IMR-90 (cell line): ENCODE measurements at regions not wholly inside any gene's neighbourhood (a gene's known extent, or its start where the extent isn't known, plus 50 kb on each side); places are given as distances from the start of the nearest gene placed in this dataset.

ENCODE experiments used
- ATAC-seq: fragments of 200-7000 bp; cut with Tn5 transposase; 2 replicates; pipeline ENCODE4 v1.9.1; 2020; ENCODE audit warnings: low read depth, mild to moderate bottlenecking, moderate library complexity
- BruUV-seq: library from RNA; stranded (reverse); fragments of 400-500 nt; replicated peaks from 2 replicates; lab custom pipeline; 2021; lab: Mats Ljungman, UMichigan
- CTCF ChIA-PET: fragments of 300-600 bp; formaldehyde crosslinking; extraction: SDS; loops from one replicate; lab custom pipeline; 2021; ENCODE audit warnings: antibody characterized with exemption; lab: Yijun Ruan, JAX
- POLR2A ChIA-PET: fragments of 300-600 bp; sonication (Branson Sonifier 250); formaldehyde crosslinking; loops from one replicate; lab custom pipeline; 2022; ENCODE audit warnings: antibody characterized with exemption; ENCODE audit not compliant: unreplicated experiment; lab: Charles Lee
- DNase-seq: peaks from one replicate; pipeline ENCODE4 v3.0.0; 2013
- H2AFZ ChIP-seq: replicated peaks from 2 replicates; pipeline ENCODE3; 2013; ENCODE audit warnings: low read length, mild to moderate bottlenecking; ENCODE audit not compliant: poor library complexity
- H2AK5ac ChIP-seq: 2 replicates; pipeline ENCODE4 v1.6.1; 2013; ENCODE audit warnings: low read depth, low read length, inconsistent platforms
- H2AK9ac ChIP-seq: replicated peaks from 2 replicates; pipeline ENCODE3; 2013; ENCODE audit warnings: mild to moderate bottlenecking, low read depth, low read length, moderate library complexity; ENCODE audit not compliant: poor library complexity
- H2BK120ac ChIP-seq: 2 replicates; pipeline ENCODE4 v1.6.1; 2013; ENCODE audit warnings: low read depth, low read length, inconsistent platforms
- H2BK15ac ChIP-seq: 3 replicates; pipeline ENCODE4 v1.6.1; 2013; ENCODE audit warnings: low read depth, low read length, inconsistent platforms
- H2BK20ac ChIP-seq: 2 replicates; pipeline ENCODE4 v1.6.1; 2013; ENCODE audit warnings: low read depth, mild to moderate bottlenecking, inconsistent platforms, low read length, moderate library complexity
- H2BK5ac ChIP-seq: 2 replicates; pipeline ENCODE4 v1.6.1; 2013; ENCODE audit warnings: mild to moderate bottlenecking, low read depth, low read length, inconsistent platforms; ENCODE audit not compliant: poor library complexity, severe bottlenecking
- H3K14ac ChIP-seq: replicated peaks from 2 replicates; pipeline ENCODE4 v1.6.1; 2013; ENCODE audit warnings: low read depth, low read length, inconsistent platforms
- H3K18ac ChIP-seq: 2 replicates; pipeline ENCODE4 v1.6.1; 2013; ENCODE audit warnings: low read depth, low read length, control low read depth
- H3K23ac ChIP-seq: 2 replicates; pipeline ENCODE4 v1.6.1; 2013; ENCODE audit warnings: low read depth, low read length, inconsistent platforms
- H3K27ac ChIP-seq: 2 replicates; pipeline ENCODE4 v1.5.1; 2013; ENCODE audit warnings: mild to moderate bottlenecking, control low read depth, low read length; ENCODE audit not compliant: insufficient read depth
- H3K27me3 ChIP-seq: 2 replicates; pipeline ENCODE4 v1.6.1; 2013; ENCODE audit warnings: low read length; ENCODE audit not compliant: control insufficient read depth, insufficient read depth
- H3K36me3 ChIP-seq: 2 replicates; pipeline ENCODE4 v1.6.1; 2013; ENCODE audit warnings: low read length, mixed read lengths; ENCODE audit not compliant: control insufficient read depth, insufficient read depth
- H3K4ac ChIP-seq: 2 replicates; pipeline ENCODE4 v1.6.1; 2013; ENCODE audit warnings: low read depth, low read length, inconsistent platforms
- H3K4me1 ChIP-seq: 2 replicates; pipeline ENCODE4 v1.6.1; 2013; ENCODE audit warnings: low read length, mixed read lengths; ENCODE audit not compliant: control insufficient read depth, insufficient read depth
- H3K4me2 ChIP-seq: 2 replicates; pipeline ENCODE4 v1.6.1; 2013; ENCODE audit warnings: low read depth, mild to moderate bottlenecking, control low read depth, low read length, moderate library complexity
- H3K4me3 ChIP-seq: 2 replicates; pipeline ENCODE4 v1.5.1; 2013; ENCODE audit warnings: low read depth, mild to moderate bottlenecking, control low read depth, low read length, moderate library complexity; ENCODE audit not compliant: insufficient read depth
- H3K56ac ChIP-seq: 2 replicates; pipeline ENCODE4 v1.6.1; 2013; ENCODE audit warnings: low read length, inconsistent platforms; ENCODE audit not compliant: insufficient read depth; ENCODE audit errors: extremely low read depth
- H3K79me1 ChIP-seq, 2 experiments: 2 replicates each; pipeline ENCODE4 v1.6.1; 2013; ENCODE audit warnings: low read length in 2 of 2, inconsistent platforms in 1 of 2, low read depth in 1 of 2
- H3K9ac ChIP-seq: 2 replicates; pipeline ENCODE4 v1.6.1; 2013; ENCODE audit warnings: low read depth, low read length, control low read depth
- H3K9me1 ChIP-seq: 2 replicates; pipeline ENCODE4 v1.6.1; 2013; ENCODE audit warnings: low read length, inconsistent platforms; ENCODE audit not compliant: insufficient read depth
- H3K9me3 ChIP-seq: 2 replicates; pipeline ENCODE4 v1.6.1; 2013; ENCODE audit warnings: low read length; ENCODE audit not compliant: control insufficient read depth, insufficient read depth
- H4K20me1 ChIP-seq: 2 replicates; pipeline ENCODE4 v1.6.1; 2013; ENCODE audit warnings: low read length, inconsistent platforms; ENCODE audit not compliant: insufficient read depth
- H4K5ac ChIP-seq: 2 replicates; pipeline ENCODE4 v1.6.1; 2013; ENCODE audit warnings: mild to moderate bottlenecking, low read depth, low read length, control low read depth
- H4K8ac ChIP-seq, 2 experiments: 2 replicates each; pipeline ENCODE4 v1.6.1; 2013; ENCODE audit warnings: low read depth in 2 of 2, low read length in 2 of 2, control low read depth in 1 of 2, inconsistent platforms in 1 of 2
- H4K91ac ChIP-seq: 2 replicates; pipeline ENCODE4 v1.6.1; 2013; ENCODE audit warnings: low read depth, low read length, inconsistent platforms; ENCODE audit not compliant: insufficient read depth
- CEBPB ChIP-seq: IDR thresholded peaks from 2 replicates; pipeline ENCODE4 v1.6.1; 2012; ENCODE audit warnings: low read depth, low read length, improper control_type of control experiment
- ELK1 ChIP-seq: fragments of 150-350 bp; IDR thresholded peaks from 2 replicates; pipeline ENCODE4 v1.6.1; 2016; ENCODE audit warnings: low read depth, mild to moderate bottlenecking, low read length, moderate library complexity, borderline replicate concordance
- FOS ChIP-seq: fragments of 150-350 bp; IDR thresholded peaks from 2 replicates; pipeline ENCODE4 v1.6.1; 2016; ENCODE audit warnings: low read depth, low read length
- MAFK ChIP-seq: IDR thresholded peaks from 2 replicates; pipeline ENCODE4 v1.6.1; 2012; ENCODE audit warnings: low read depth, low read length, improper control_type of control experiment
- POLR2A ChIP-seq: IDR thresholded peaks from 2 replicates; pipeline ENCODE4 v1.6.1; 2012; ENCODE audit warnings: mild to moderate bottlenecking, low read depth, low read length
- RAD21 ChIP-seq: IDR thresholded peaks from 2 replicates; pipeline ENCODE4 v1.6.1; 2012; ENCODE audit warnings: low read length, improper control_type of control experiment
- RFX5 ChIP-seq: IDR thresholded peaks from 2 replicates; pipeline ENCODE4 v1.8.0; 2012; ENCODE audit warnings: low read depth, mild to moderate bottlenecking, low read length, moderate library complexity
- USF2 ChIP-seq: fragments of 150-350 bp; IDR thresholded peaks from 2 replicates; pipeline ENCODE4 v1.6.1; 2017; ENCODE audit warnings: mild to moderate bottlenecking, antibody characterized with exemption, low read length, low read depth
- WGBS, 2 experiments: methylation state at CpG; one replicate each; pipeline versions ENCODE4 v1.1.5 to v1.1.7; 2013; ENCODE audit warnings: missing lambda C conversion rate in 2 of 2; ENCODE audit not compliant: insufficient read length in 1 of 2; ENCODE audit errors: extremely low coverage in 2 of 2; 5-methylcytosine and 5-hydroxymethylcytosine counted together
- dilution Hi-C: fragments of 300-500 bp; cut with HindIII; formaldehyde crosslinking; loops from one replicate; pipeline ENCODE4 v1.14.3; 2018; ENCODE audit warnings: low sequenced_read_pairs; ENCODE audit not compliant: unreplicated experiment
- in situ Hi-C: fragments of 300-500 bp; cut with MboI; formaldehyde crosslinking; loops from 3 replicates; pipeline ENCODE4 v1.14.3; 2019; ENCODE audit warnings: low sequenced_read_pairs, inconsistent platforms, mixed read lengths
- intact Hi-C: fragments of 100-400 bp; cut with micrococcal nuclease; formaldehyde crosslinking; loops from 2 replicates; pipeline ENCODE4 v1.10.0; 2022

- TF ChIP-seq ELK1: no peak
- TF ChIP-seq POLR2A: no peak
- TF ChIP-seq RAD21: no peak
Observed at GRCh38 chr2:181792906-181793305, 98.6 kb upstream of the ITPRID2 start (continued).

GRCh38 chr2:181798022-181798421 is 93.5 kb upstream of the ITPRID2 start:
- Histone ChIP-seq H2BK5ac (no peak overlapping the region), H4K20me1 (no peaks in the 10 kb centered on the region), H3K27ac (no peak overlapping the region), H3K4me3 (no peak overlapping the region), H3K4me1 (peaks cover 8% of the 10 kb centered on the region; the same call in 1 of the 2 replicates), H3K9ac (no peak overlapping the region), H4K5ac (no peak overlapping the region), H2BK15ac (no peak overlapping the region), H2AFZ (no peak overlapping the region), H3K9me3 (no peaks in the 10 kb centered on the region), H2AK5ac (no peak overlapping the region), H3K4ac (no peak overlapping the region), H3K36me3 (no peaks in the 10 kb centered on the region), H3K14ac (no peak overlapping the region), H4K8ac (no peak overlapping the region), H3K56ac (no peak overlapping the region), H2BK120ac (no peak overlapping the region), H3K27me3 (no peaks in the 10 kb centered on the region), H2AK9ac (no peak overlapping the region), H2BK20ac (no peak overlapping the region), H3K79me1 (no peaks in the 10 kb centered on the region), H4K91ac (no peak overlapping the region), H3K9me1 (no peaks in the 10 kb centered on the region), H3K18ac (no peak overlapping the region), H3K4me2 (no peak overlapping the region), H3K23ac (no peak overlapping the region)
- CTCF ChIA-PET: no interaction called here
- dilution Hi-C loops: no loop called here
- in situ Hi-C loops: no loop called here
- no TSS peak for BruUV-seq
- no peak for ATAC-seq
- intact Hi-C loops: no loop called here
- DNase-seq: no peak
- no CpG with 5 or more reads among the region's 2 CpGs for WGBS, 2 experiments
- POLR2A ChIA-PET: no interaction called here
- TF ChIP-seq FOS (no peak), ELK1 (no peak), USF2 (no peak), CEBPB (no peak), RFX5 (no peak), MAFK (no peak)
